Coronary artery (tissue), 2 donors: ENCODE measurements at regions not wholly inside any gene's neighbourhood (a gene's known extent, or its start where the extent isn't known, plus 50 kb on each side); places are given as distances from the start of the nearest gene placed in this dataset.

ENCODE experiments used
- DNase-seq: peaks from one replicate; pipeline ENCODE4 v3.0.0-alpha.2; 2017; ENCODE audit warnings: low spot score
- H3K27ac ChIP-seq, 2 donors: fragments of 200-600 bp; sonication (generic); one replicate each; pipeline ENCODE4 v1.5.1; 2016 to 2019
- H3K4me3 ChIP-seq: fragments of 200-600 bp; sonication (generic); 2 replicates; pipeline ENCODE4 v1.5.1; 2016; ENCODE audit warnings: mild to moderate bottlenecking, moderate library complexity
- TF ChIP-seq, protein P1 (sequence below): fragments of 200-600 bp; sonication (generic); IDR thresholded peaks from one replicate; pipeline ENCODE4 v1.5.1; 2019; ENCODE audit warnings: antibody characterized with exemption

DNA sequence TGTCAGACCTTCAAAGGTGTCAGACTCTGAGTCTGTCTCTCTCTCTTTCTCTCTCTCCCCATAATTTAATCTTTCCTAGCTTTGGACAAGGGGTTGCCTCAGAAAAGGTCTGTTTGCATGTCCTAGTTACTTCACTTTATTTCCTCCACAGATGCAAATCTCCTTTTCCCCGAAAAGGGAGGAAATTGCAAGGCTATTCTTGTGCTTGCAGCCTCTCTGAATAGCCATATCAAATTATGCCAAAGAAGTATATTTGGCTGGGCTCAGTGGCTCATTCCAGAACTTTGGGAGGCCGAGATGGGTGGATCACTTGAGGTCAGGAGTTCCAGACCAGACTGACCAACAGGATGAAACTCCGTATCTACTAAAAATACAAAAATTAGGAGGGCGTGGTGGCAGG lies 145.6 kb upstream of the GATB start:
- TF ChIP-seq, protein P1, sequence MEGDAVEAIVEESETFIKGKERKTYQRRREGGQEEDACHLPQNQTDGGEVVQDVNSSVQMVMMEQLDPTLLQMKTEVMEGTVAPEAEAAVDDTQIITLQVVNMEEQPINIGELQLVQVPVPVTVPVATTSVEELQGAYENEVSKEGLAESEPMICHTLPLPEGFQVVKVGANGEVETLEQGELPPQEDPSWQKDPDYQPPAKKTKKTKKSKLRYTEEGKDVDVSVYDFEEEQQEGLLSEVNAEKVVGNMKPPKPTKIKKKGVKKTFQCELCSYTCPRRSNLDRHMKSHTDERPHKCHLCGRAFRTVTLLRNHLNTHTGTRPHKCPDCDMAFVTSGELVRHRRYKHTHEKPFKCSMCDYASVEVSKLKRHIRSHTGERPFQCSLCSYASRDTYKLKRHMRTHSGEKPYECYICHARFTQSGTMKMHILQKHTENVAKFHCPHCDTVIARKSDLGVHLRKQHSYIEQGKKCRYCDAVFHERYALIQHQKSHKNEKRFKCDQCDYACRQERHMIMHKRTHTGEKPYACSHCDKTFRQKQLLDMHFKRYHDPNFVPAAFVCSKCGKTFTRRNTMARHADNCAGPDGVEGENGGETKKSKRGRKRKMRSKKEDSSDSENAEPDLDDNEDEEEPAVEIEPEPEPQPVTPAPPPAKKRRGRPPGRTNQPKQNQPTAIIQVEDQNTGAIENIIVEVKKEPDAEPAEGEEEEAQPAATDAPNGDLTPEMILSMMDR, result no peak
- Histone ChIP-seq H3K27ac (no peak overlapping the region), H3K4me3 (no peak overlapping the region)
- DNase-seq, result no peak

DNA sequence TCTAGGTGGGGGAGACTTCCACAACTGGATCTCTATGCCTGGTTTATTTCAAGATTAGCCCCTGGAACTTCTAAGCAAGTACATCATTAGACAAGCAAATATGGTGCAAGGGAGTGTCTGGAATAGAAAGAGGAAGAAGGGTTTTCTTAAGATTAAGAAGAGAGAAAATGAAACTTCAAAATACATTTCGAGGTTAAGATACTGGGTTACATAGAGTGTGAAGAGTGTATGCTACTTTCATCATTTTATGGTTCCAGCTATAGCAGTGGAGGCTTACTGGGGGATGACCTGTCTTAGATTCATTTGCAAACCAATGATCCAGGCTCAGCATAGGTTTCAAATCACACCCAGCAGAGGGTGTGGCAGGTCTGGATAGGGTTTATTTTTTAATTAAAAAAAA lies 144.4 kb upstream of the GATB start:
- no peak overlapping the region for H3K4me3 ChIP-seq
- no peak for DNase-seq
- TF ChIP-seq, protein P1, result no peak
- no peak overlapping the region for H3K27ac ChIP-seq

DNA sequence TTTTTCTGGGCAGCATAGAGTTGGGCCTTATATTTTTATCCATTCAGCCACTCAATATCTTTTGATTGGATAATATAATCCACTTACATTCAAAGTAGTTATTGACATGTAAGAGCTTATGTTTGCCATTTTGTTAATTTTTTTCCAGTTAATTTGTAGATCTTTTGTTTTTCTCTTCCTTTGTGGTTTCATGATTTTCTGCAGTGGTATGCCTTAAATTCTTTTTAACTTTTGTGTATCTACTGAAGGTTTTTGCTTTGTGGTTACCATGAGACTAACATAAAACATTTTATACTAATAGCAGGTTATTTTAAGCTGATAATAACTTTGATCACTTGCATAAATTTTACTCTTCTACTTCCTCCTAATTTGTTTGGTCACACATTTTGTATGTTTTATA lies 140.8 kb upstream of the GATB start:
- DNase-seq, result no peak
- H3K27ac ChIP-seq, result no peak overlapping the region
- no peak overlapping the region for H3K4me3 ChIP-seq
- TF ChIP-seq, protein P1, result no peak

DNA sequence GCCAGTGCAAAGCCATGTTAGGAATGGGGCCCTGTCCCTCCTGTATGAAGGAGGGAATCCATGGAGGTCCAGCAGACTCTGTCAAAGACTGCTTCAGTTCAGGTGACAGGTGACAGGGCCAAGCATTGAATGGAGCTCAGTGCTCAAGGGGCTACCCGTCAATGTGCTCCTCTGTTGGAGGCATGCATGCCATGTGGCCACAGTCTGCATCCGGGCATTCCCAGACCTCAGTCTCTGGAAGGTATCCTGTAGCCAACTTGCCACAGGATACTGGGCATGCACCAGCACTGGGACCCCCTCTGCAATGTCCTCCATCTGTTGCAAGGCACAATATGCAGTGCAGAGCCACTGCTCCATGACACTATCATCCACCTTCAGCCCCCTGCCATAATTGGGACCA lies 136.1 kb upstream of the GATB start:
- Histone ChIP-seq H3K4me3 (no peak overlapping the region), H3K27ac (no peak overlapping the region)
- DNase-seq, result no peak
- TF ChIP-seq, protein P1, result no peak

DNA sequence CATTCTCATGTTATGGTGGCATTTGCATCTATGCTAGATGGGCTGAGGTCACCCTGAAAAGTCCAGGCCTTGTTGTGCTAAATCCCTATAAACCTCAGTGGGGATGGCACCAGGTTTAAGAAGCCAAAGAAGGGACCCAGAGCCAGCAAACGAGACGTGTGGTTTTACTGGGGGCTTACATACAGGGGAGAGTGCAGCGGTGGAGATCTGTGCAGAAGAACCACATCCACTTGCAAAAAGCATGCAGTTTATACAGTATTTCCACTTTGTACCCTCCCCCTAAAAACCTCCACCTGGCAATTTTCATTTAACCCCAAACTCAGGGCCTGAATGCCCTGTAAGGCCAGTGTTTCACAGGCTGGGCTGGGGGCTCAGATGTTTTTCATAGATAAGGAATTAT lies 134.9 kb upstream of the GATB start:
- Histone ChIP-seq H3K27ac (no peak overlapping the region), H3K4me3 (no peak overlapping the region)
- DNase-seq, result no peak
- TF ChIP-seq, protein P1, result no peak

DNA sequence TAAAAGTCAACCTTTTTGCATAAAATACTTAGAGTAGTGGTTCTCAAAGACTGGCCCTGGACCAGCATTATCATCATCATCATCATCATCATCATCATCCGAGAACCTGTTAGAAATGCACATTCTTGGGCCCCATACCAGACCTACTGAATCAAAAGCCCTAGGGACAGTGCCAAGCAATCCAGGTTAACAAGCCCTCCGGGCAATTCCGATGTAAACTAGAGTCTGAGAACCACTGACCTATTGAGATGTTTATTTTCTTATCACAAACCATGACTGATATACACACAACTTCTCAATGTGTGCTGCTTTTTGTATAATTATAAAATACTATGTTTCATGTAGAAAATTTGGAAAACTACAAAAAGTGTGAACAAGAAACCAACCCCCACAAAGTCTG lies 133.4 kb upstream of the GATB start:
- TF ChIP-seq, protein P1, result no peak
- DNase-seq, result no peak
- Histone ChIP-seq H3K27ac (no peak overlapping the region), H3K4me3 (no peak overlapping the region)

DNA sequence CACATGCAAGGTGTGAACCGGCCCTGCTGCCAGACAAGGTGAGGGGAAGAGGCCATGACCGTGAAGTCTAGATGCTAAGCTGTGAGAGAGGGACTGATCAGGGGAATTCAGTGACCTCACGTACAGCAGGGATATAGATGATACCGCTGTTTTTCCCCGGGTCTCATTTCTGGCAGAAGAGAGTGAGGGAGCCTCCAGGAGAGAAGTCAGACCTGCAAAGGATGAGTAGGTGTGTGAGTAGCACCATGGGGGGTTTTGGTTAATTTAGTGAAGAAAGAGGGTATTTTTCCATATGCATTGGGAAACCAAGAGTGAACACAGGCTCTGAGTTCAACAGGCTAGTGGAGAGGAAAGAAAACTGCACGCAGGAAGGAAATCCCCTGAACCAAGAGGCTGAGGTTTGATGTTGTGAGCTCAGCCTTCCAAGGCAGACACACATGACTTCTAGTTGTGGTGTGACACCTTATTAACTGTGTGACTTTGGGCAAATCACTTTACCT lies 127.6 kb upstream of the GATB start:
- Histone ChIP-seq H3K4me3 (no peak overlapping the region), H3K27ac (peak overlapping the region in 1 of 2 donors; percentile 7)
- no peak for DNase-seq
- TF ChIP-seq, protein P1, result no peak
